ENCODE measurements at regions not wholly inside any gene's neighbourhood (a gene's known extent, or its start where the extent isn't known, plus 50 kb on each side); places are given as distances from the start of the nearest gene placed in this dataset.

GRCh38 chr11:69981119-69981784, 96.9 kb upstream of the ANO1 start:
- no peaks in the 10 kb centered on the region for H4K20me1 ChIP-seq (ENCODE audit: insufficient read depth, low read length)
- no peak overlapping the region for H3K27ac ChIP-seq (ENCODE audit: low read depth, low read length)
- no peak overlapping the region for H3K4me2 ChIP-seq (ENCODE audit: low read length)
- H3K36me3 ChIP-seq (ENCODE audit: insufficient read depth, low read length), result no peaks in the 10 kb centered on the region
- TF ChIP-seq CTCF (IDR thresholded peaks at IDR 0.05; ENCODE audit: insufficient read depth, low read depth, low read length) (no peak), EZH2 (IDR thresholded peaks at IDR 0.05; ENCODE audit: insufficient read depth, low read length) (no peak)
- H3K9ac ChIP-seq (ENCODE audit: low read length), result no peak overlapping the region
- no peak for FAIRE-seq
- Mint-ChIP-seq H3K9me3 (ENCODE audit: unreplicated experiment) (no peaks in the 10 kb centered on the region), H3K36me3 (ENCODE audit: low read depth, unreplicated experiment) (peaks cover 2% of the 10 kb centered on the region), H3K4me3 (ENCODE audit: unreplicated experiment) (no peak overlapping the region), H3K4me1 (ENCODE audit: low read depth, unreplicated experiment) (peaks cover 3% of the 10 kb centered on the region), H3K27me3 (ENCODE audit: low read depth, unreplicated experiment) (peaks cover 60% of the 10 kb centered on the region), H3K27ac (ENCODE audit: unreplicated experiment) (no peak overlapping the region)
- no peaks in the 10 kb centered on the region for H3K9me3 ChIP-seq (ENCODE audit: insufficient read depth, low read depth, low read length)
- H3K4me3 ChIP-seq (ENCODE audit: insufficient read depth, low read depth, low read length), result no peak overlapping the region
- H3K79me2 ChIP-seq (ENCODE audit: insufficient read depth, low read length), result no peaks in the 10 kb centered on the region
- DNase-seq (ENCODE audit: low read depth), result no peak
- peaks cover 19% of the 10 kb centered on the region for H3K27me3 ChIP-seq (ENCODE audit: insufficient read depth, low read length)
- no peak overlapping the region for H2AFZ ChIP-seq (ENCODE audit: low read depth, low read length)
- H3K4me1 ChIP-seq (ENCODE audit: insufficient read depth, low read length), result peaks cover 8% of the 10 kb centered on the region

GRCh38 chr11:69982690-69983570, 95.2 kb upstream of the ANO1 start:
- Histone ChIP-seq H4K20me1 (ENCODE audit: insufficient read depth, low read length) (no peaks in the 10 kb centered on the region), H3K9ac (ENCODE audit: low read length) (no peak overlapping the region), H3K36me3 (ENCODE audit: insufficient read depth, low read length) (no peaks in the 10 kb centered on the region), H2AFZ (ENCODE audit: low read depth, low read length) (no peak overlapping the region), H3K4me2 (ENCODE audit: low read length) (no peak overlapping the region), H3K27ac (ENCODE audit: low read depth, low read length) (no peak overlapping the region), H3K9me3 (ENCODE audit: insufficient read depth, low read depth, low read length) (no peaks in the 10 kb centered on the region), H3K4me1 (ENCODE audit: insufficient read depth, low read length) (peaks cover 8% of the 10 kb centered on the region), H3K4me3 (ENCODE audit: insufficient read depth, low read depth, low read length) (no peak overlapping the region), H3K27me3 (ENCODE audit: insufficient read depth, low read length) (peaks cover 28% of the 10 kb centered on the region), H3K79me2 (ENCODE audit: insufficient read depth, low read length) (no peaks in the 10 kb centered on the region)
- H3K4me3 Mint-ChIP-seq (ENCODE audit: unreplicated experiment), result no peak overlapping the region
- H3K27ac Mint-ChIP-seq (ENCODE audit: unreplicated experiment), result no peak overlapping the region
- peaks cover 70% of the 10 kb centered on the region for H3K27me3 Mint-ChIP-seq (ENCODE audit: low read depth, unreplicated experiment)
- no peak for TF ChIP-seq EZH2 (IDR thresholded peaks at IDR 0.05; ENCODE audit: insufficient read depth, low read length)
- no peak for TF ChIP-seq CTCF (IDR thresholded peaks at IDR 0.05; ENCODE audit: insufficient read depth, low read depth, low read length)
- DNase-seq (ENCODE audit: low read depth) (no peak), FAIRE-seq (no peak)
- H3K4me1 Mint-ChIP-seq (ENCODE audit: low read depth, unreplicated experiment), result peaks cover 3% of the 10 kb centered on the region
- H3K36me3 Mint-ChIP-seq (ENCODE audit: low read depth, unreplicated experiment), result peaks cover 2% of the 10 kb centered on the region
- H3K9me3 Mint-ChIP-seq (ENCODE audit: unreplicated experiment), result no peaks in the 10 kb centered on the region

- H3K9me3 ChIP-seq (ENCODE audit: insufficient read depth, low read depth, low read length), result no peaks in the 10 kb centered on the region
- H4K20me1 ChIP-seq (ENCODE audit: insufficient read depth, low read length), result no peaks in the 10 kb centered on the region
- DNase-seq (ENCODE audit: low read depth) (no peak), FAIRE-seq (no peak)
- no peak overlapping the region for H3K4me3 Mint-ChIP-seq (ENCODE audit: unreplicated experiment)
- H3K9ac ChIP-seq (ENCODE audit: low read length), result no peak overlapping the region
- H3K27me3 ChIP-seq (ENCODE audit: insufficient read depth, low read length), result peaks cover 29% of the 10 kb centered on the region
- H3K79me2 ChIP-seq (ENCODE audit: insufficient read depth, low read length), result no peaks in the 10 kb centered on the region
- no peak overlapping the region for H3K27ac Mint-ChIP-seq (ENCODE audit: unreplicated experiment)
- H3K36me3 Mint-ChIP-seq (ENCODE audit: low read depth, unreplicated experiment), result peaks cover under 1% of the 10 kb centered on the region
- no peaks in the 10 kb centered on the region for H3K36me3 ChIP-seq (ENCODE audit: insufficient read depth, low read length)
- TF ChIP-seq EZH2 (IDR thresholded peaks at IDR 0.05; ENCODE audit: insufficient read depth, low read length), result no peak
- no peak for TF ChIP-seq CTCF (IDR thresholded peaks at IDR 0.05; ENCODE audit: insufficient read depth, low read depth, low read length)
- no peak overlapping the region for H2AFZ ChIP-seq (ENCODE audit: low read depth, low read length)
- H3K9me3 Mint-ChIP-seq (ENCODE audit: unreplicated experiment), result no peaks in the 10 kb centered on the region
- H3K4me1 Mint-ChIP-seq (ENCODE audit: low read depth, unreplicated experiment), result peaks cover 3% of the 10 kb centered on the region
- H3K27ac ChIP-seq (ENCODE audit: low read depth, low read length), result no peak overlapping the region
- no peak overlapping the region for H3K4me2 ChIP-seq (ENCODE audit: low read length)
- H3K4me3 ChIP-seq (ENCODE audit: insufficient read depth, low read depth, low read length), result no peak overlapping the region
- H3K27me3 Mint-ChIP-seq (ENCODE audit: low read depth, unreplicated experiment), result peaks cover 72% of the 10 kb centered on the region
- H3K4me1 ChIP-seq (ENCODE audit: insufficient read depth, low read length), result peaks cover 8% of the 10 kb centered on the region
These were observed 94.6 kb upstream of the ANO1 start for GRCh38 chr11:69983571-69983877.
